Adrenal gland (tissue), 5 donors: ENCODE measurements at regions not wholly inside any gene's neighbourhood (a gene's known extent, or its start where the extent isn't known, plus 50 kb on each side); places are given as distances from the start of the nearest gene placed in this dataset.

ENCODE experiments used
- CTCF ChIP-seq, 6 experiments: fragments of 450-650 bp in 4 of 6; fragments of 200-600 bp in 2 of 6; sonication (generic) in 1 of 6; IDR thresholded peaks; 1 replicate in 5 of 6; 2 replicates in 1 of 6; pipeline versions ENCODE4 v1.5.1 to v1.8.0; 2016 to 2021; ENCODE audit warnings: antibody characterized with exemption in 6 of 6, mild to moderate bottlenecking in 2 of 6, moderate library complexity in 1 of 6
- POLR2A ChIP-seq, 2 donors: fragments of 450-650 bp; IDR thresholded peaks; one replicate each; pipeline ENCODE4 v1.6.1; 2017; ENCODE audit warnings: antibody characterized with exemption in 2 of 2, mild to moderate bottlenecking in 2 of 2, moderate library complexity in 1 of 2
- donor health status: DM: no; HTN: no; CAD: no.

DNA sequence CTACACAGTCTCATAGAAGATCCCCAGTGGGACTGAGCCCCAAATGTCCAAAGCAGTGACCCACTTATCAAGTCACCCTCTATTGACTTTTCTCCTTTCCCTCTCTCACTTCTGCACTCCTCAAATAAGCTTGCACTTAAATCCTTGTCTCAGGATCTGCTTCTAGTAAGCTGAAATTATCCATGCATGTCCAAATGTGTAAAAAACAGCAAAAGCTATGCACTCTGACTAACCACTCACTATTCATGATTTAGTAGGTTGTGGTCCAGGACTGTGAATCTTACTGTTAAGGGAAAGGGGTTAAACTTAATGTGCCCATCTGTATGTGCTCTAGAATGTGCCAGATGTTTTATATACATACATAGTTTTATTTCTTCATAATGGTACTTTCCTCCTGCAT is 115.4 kb downstream of the SCG2 start:
- no peak for TF ChIP-seq CTCF (IDR thresholded peaks at IDR 0.05)
- no peak for TF ChIP-seq POLR2A (IDR thresholded peaks at IDR 0.05)
